ENCODE measurements at regions not wholly inside any gene's neighbourhood (a gene's known extent, or its start where the extent isn't known, plus 50 kb on each side); places are given as distances from the start of the nearest gene placed in this dataset.

DNA sequence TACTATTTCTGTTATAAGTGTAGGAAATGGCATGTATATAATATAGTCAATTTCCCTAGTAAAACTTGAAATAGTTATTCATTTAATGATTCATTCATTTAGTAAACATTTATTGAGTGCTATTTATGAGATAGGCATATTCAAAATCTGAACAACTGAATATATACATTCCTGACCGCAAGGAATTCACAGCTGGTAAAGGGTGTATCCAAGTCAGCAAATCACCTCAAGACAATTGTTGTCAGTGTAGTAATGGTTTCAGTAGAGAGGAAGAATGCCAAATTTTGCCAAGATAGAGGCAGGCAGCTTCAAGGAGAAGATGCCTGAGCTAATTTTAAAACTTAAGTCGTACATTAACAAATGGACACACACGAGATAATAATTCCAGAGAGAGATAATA, 89.8 kb upstream of the CHST9 start:
- no peak for DNase-seq
- intact Hi-C loops (cut with DNase I, micrococcal nuclease), result no loop called here
- no peak for ATAC-seq

GRCh38 chr18:27270508-27270907, 85.4 kb upstream of the CHST9 start:
- TF ChIP-seq CTCF (IDR thresholded peaks at IDR 0.05), result no peak
- H3K9me3 ChIP-seq, result no peaks in the 10 kb centered on the region
- no peaks in the 10 kb centered on the region for H3K36me3 ChIP-seq (ENCODE audit: low read depth)
- no peak overlapping the region for H3K4me3 ChIP-seq
- ATAC-seq (no peak), DNase-seq (no peak)
- intact Hi-C loops (cut with DNase I, micrococcal nuclease), result no loop called here
- no peaks in the 10 kb centered on the region for H3K4me1 ChIP-seq (ENCODE audit: low read depth)

More for the DNA sequence above, 89.8 kb upstream of the CHST9 start:
- Histone ChIP-seq H3K36me3 (ENCODE audit: low read depth) (no peaks in the 10 kb centered on the region), H3K9me3 (no peaks in the 10 kb centered on the region), H3K4me3 (no peak overlapping the region), H3K4me1 (ENCODE audit: low read depth) (no peaks in the 10 kb centered on the region)
- no peak for TF ChIP-seq CTCF (IDR thresholded peaks at IDR 0.05)

DNA sequence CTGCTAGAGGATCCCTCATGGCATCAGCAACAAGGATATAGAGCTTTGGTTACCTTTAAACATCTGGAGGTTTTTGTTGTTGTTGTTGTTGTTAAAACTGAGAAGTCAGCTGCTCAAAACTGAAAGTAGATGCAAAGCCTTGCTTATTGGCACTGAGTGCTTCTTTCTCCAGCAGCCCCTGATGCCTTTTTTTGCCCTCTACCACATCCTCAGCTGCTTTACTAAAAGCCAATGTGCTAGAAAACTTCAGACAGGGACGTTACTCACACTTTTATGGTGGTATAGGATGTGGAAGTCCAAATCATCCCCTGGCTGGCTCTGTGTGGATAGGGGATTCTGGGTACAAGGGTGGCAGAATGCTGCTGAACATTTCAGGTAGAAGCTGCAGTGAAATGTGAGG, 78.3 kb upstream of the CHST9 start:
- DNase-seq (no peak), ATAC-seq (no peak)
- Histone ChIP-seq H3K4me1 (ENCODE audit: low read depth) (no peaks in the 10 kb centered on the region), H3K4me3 (no peak overlapping the region), H3K9me3 (peaks cover 5% of the 10 kb centered on the region), H3K36me3 (ENCODE audit: low read depth) (no peaks in the 10 kb centered on the region)
- intact Hi-C loops (cut with DNase I, micrococcal nuclease), result no loop called here
- no peak for TF ChIP-seq CTCF (IDR thresholded peaks at IDR 0.05)

DNA sequence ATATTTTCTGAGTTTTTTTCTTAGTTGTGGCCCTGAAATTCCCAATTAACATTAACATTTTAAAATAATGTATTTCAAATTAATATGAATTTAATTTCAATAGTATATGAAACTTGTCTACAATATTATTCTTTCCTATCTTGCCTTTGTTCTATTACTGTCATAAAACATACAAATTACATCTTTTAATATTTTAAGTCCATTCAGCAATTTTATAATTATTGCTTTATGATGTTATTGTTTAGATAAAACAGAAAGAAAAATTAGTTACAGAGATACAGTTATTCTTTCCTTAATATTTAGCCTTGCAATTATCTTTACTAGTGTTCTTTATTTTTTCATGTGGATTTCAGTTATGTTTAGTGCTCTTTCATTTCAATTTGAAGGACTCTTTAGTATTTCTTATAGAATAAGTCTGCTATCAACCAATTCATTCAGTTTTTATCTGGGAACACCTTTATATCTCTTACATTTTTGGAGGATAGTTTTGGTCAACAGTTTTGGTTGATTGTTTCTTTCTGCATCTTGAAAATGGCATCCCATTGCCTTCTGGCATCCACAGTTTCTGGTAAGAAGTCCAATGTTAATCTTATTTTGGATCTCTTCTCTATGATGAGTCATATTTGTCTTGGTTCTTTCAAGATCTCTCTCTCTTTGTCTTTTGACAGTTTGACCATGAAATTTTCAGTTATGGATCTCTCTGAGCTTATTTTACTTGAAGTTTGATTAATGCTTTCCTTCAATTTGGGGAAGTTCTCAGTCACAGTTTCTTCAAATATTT, 76.9 kb upstream of the CHST9 start:
- Histone ChIP-seq H3K9me3 (peaks cover 5% of the 10 kb centered on the region), H3K36me3 (ENCODE audit: low read depth) (no peaks in the 10 kb centered on the region), H3K4me1 (ENCODE audit: low read depth) (no peaks in the 10 kb centered on the region), H3K4me3 (no peak overlapping the region)
- intact Hi-C loops (cut with DNase I, micrococcal nuclease), result no loop called here
- no peak for TF ChIP-seq CTCF (IDR thresholded peaks at IDR 0.05)
- no peak for ATAC-seq
- no peak for DNase-seq

- DNase-seq, result no peak
- no peak for ATAC-seq
- intact Hi-C loops (cut with DNase I, micrococcal nuclease), result no loop called here
- Histone ChIP-seq H3K9me3 (no peaks in the 10 kb centered on the region), H3K4me1 (ENCODE audit: low read depth) (no peaks in the 10 kb centered on the region), H3K36me3 (ENCODE audit: low read depth) (no peaks in the 10 kb centered on the region), H3K4me3 (no peak overlapping the region)
- no peak for TF ChIP-seq CTCF (IDR thresholded peaks at IDR 0.05)
Observed at GRCh38 chr18:27253571-27253970, 68.5 kb upstream of the CHST9 start.

- Histone ChIP-seq H3K4me1 (ENCODE audit: low read depth) (no peaks in the 10 kb centered on the region), H3K9me3 (no peaks in the 10 kb centered on the region), H3K4me3 (no peak overlapping the region), H3K36me3 (ENCODE audit: low read depth) (no peaks in the 10 kb centered on the region)
- TF ChIP-seq CTCF (IDR thresholded peaks at IDR 0.05), result no peak
- DNase-seq (no peak), ATAC-seq (no peak)
- intact Hi-C loops (cut with DNase I, micrococcal nuclease), result no loop called here
Observed at GRCh38 chr18:27250471-27250870, 65.4 kb upstream of the CHST9 start.
